H7 (cell line): ENCODE measurements at regions not wholly inside any gene's neighbourhood (a gene's known extent, or its start where the extent isn't known, plus 50 kb on each side); places are given as distances from the start of the nearest gene placed in this dataset.

ENCODE experiments used
- DNase-seq: peaks from one replicate; pipeline ENCODE4 v3.0.0; 2012
- H3K27me3 ChIP-seq: 2 replicates; pipeline ENCODE4 v1.6.0; 2011; ENCODE audit warnings: mild to moderate bottlenecking, low read length; ENCODE audit not compliant: control insufficient read depth, insufficient read depth
- H3K36me3 ChIP-seq: replicated peaks from 2 replicates; pipeline ENCODE4 v1.5.1; 2011; ENCODE audit warnings: low read length; ENCODE audit not compliant: control insufficient read depth, insufficient read depth
- H3K4me3 ChIP-seq: 2 replicates; pipeline ENCODE4 v1.5.1; 2011; ENCODE audit warnings: low read depth, mild to moderate bottlenecking, control low read depth, low read length, moderate library complexity; ENCODE audit not compliant: insufficient read depth

- Histone ChIP-seq H3K4me3 (peak overlapping the region; percentile 63), H3K27me3 (peaks cover 14% of the 10 kb centered on the region), H3K36me3 (no peaks in the 10 kb centered on the region)
- DNase-seq = peak; percentile 82
Measured at GRCh38 chr14:97218691-97219430, 421.7 kb downstream of the VRK1 start.

- H3K4me3 ChIP-seq = peak overlapping the region; percentile 63
- H3K27me3 ChIP-seq = peaks cover 14% of the 10 kb centered on the region
- no peaks in the 10 kb centered on the region for H3K36me3 ChIP-seq
- peak; percentile 52 for DNase-seq
Measured at GRCh38 chr14:97219431-97220017, 422.3 kb downstream of the VRK1 start.

GRCh38 chr14:97221572-97222285, 424.5 kb downstream of the VRK1 start:
- DNase-seq = no peak
- H3K27me3 ChIP-seq = peaks cover 14% of the 10 kb centered on the region

GRCh38 chr14:97224016-97224415, 426.8 kb downstream of the VRK1 start:
- Histone ChIP-seq H3K4me3 (no peak overlapping the region), H3K36me3 (no peaks in the 10 kb centered on the region), H3K27me3 (peaks cover 12% of the 10 kb centered on the region)
- no peak for DNase-seq

More at GRCh38 chr14:97221572-97222285, 424.5 kb downstream of the VRK1 start:
- Histone ChIP-seq H3K4me3 (no peak overlapping the region), H3K36me3 (no peaks in the 10 kb centered on the region)

- Histone ChIP-seq H3K36me3 (no peaks in the 10 kb centered on the region), H3K27me3 (no peaks in the 10 kb centered on the region), H3K4me3 (no peak overlapping the region)
- no peak for DNase-seq
Measured at GRCh38 chr14:97230051-97230450, 432.9 kb downstream of the VRK1 start.

- no peaks in the 10 kb centered on the region for H3K27me3 ChIP-seq
- H3K36me3 ChIP-seq = no peaks in the 10 kb centered on the region
- DNase-seq = no peak
- H3K4me3 ChIP-seq = no peak overlapping the region
Measured at GRCh38 chr14:97233319-97233985, 436.3 kb downstream of the VRK1 start.

GRCh38 chr14:97246648-97247047, 449.5 kb downstream of the VRK1 start:
- Histone ChIP-seq H3K36me3 (no peaks in the 10 kb centered on the region), H3K4me3 (no peak overlapping the region), H3K27me3 (no peaks in the 10 kb centered on the region)
- no peak for DNase-seq

- Histone ChIP-seq H3K4me3 (no peak overlapping the region), H3K36me3 (no peaks in the 10 kb centered on the region), H3K27me3 (no peaks in the 10 kb centered on the region)
- no peak for DNase-seq
Measured at GRCh38 chr14:97248973-97249372, 451.8 kb downstream of the VRK1 start.

- Histone ChIP-seq H3K27me3 (no peaks in the 10 kb centered on the region), H3K36me3 (no peaks in the 10 kb centered on the region), H3K4me3 (no peak overlapping the region)
- DNase-seq = no peak
Measured at GRCh38 chr14:97250931-97251330, 453.7 kb downstream of the VRK1 start.

GRCh38 chr14:97251491-97252155, 454.4 kb downstream of the VRK1 start:
- no peaks in the 10 kb centered on the region for H3K36me3 ChIP-seq
- H3K27me3 ChIP-seq = no peaks in the 10 kb centered on the region
- no peak overlapping the region for H3K4me3 ChIP-seq
- DNase-seq = peak; percentile 65

GRCh38 chr14:97253756-97254155, 456.6 kb downstream of the VRK1 start:
- no peaks in the 10 kb centered on the region for H3K36me3 ChIP-seq
- no peak for DNase-seq
- H3K4me3 ChIP-seq = no peak overlapping the region
- no peaks in the 10 kb centered on the region for H3K27me3 ChIP-seq

- DNase-seq = no peak
- Histone ChIP-seq H3K36me3 (no peaks in the 10 kb centered on the region), H3K4me3 (no peak overlapping the region), H3K27me3 (no peaks in the 10 kb centered on the region)
Measured at GRCh38 chr14:97262336-97262735, 465.2 kb downstream of the VRK1 start.

- H3K4me3 ChIP-seq = no peak overlapping the region
- no peak for DNase-seq
- H3K27me3 ChIP-seq = no peaks in the 10 kb centered on the region
- no peaks in the 10 kb centered on the region for H3K36me3 ChIP-seq
Measured at GRCh38 chr14:97264516-97265230, 467.5 kb downstream of the VRK1 start.

GRCh38 chr14:97266653-97267052, 469.5 kb downstream of the VRK1 start:
- Histone ChIP-seq H3K36me3 (no peaks in the 10 kb centered on the region), H3K4me3 (no peak overlapping the region), H3K27me3 (no peaks in the 10 kb centered on the region)
- DNase-seq = peak; percentile 63
